H9 (cell line): ENCODE measurements at regions not wholly inside any gene's neighbourhood (a gene's known extent, or its start where the extent isn't known, plus 50 kb on each side); places are given as distances from the start of the nearest gene placed in this dataset.

ENCODE experiments used
- DNase-seq: peaks from one replicate; pipeline ENCODE4 v3.0.0-alpha.2; 2017
- H2AFZ ChIP-seq: one replicate; pipeline ENCODE4 v1.6.1; 2013; ENCODE audit warnings: mild to moderate bottlenecking, low read length, control low read depth, moderate library complexity
- H2AK5ac ChIP-seq: 2 replicates; pipeline ENCODE4 v1.6.1; 2013; ENCODE audit warnings: low read length, control low read depth, mixed read lengths; ENCODE audit not compliant: insufficient read length
- H2BK120ac ChIP-seq: one replicate; pipeline ENCODE4 v1.6.1; 2013; ENCODE audit warnings: low read depth, mild to moderate bottlenecking, low read length, control low read depth, inconsistent platforms; ENCODE audit not compliant: poor library complexity, severe bottlenecking
- H2BK12ac ChIP-seq: 2 replicates; pipeline ENCODE4 v1.6.1; 2013; ENCODE audit warnings: low read length, control low read depth, mixed read lengths, low read depth; ENCODE audit not compliant: insufficient read length
- H2BK15ac ChIP-seq: 2 replicates; pipeline ENCODE4 v1.6.1; 2013; ENCODE audit warnings: low read depth, low read length, control low read depth
- H2BK20ac ChIP-seq: one replicate; pipeline ENCODE4 v1.6.1; 2013; ENCODE audit warnings: low read depth, mild to moderate bottlenecking, low read length, control low read depth, inconsistent platforms; ENCODE audit not compliant: poor library complexity, severe bottlenecking
- H2BK5ac ChIP-seq: 2 replicates; pipeline ENCODE4 v1.6.1; 2013; ENCODE audit warnings: low read length, control low read depth, mixed read lengths; ENCODE audit not compliant: insufficient read length
- H3K14ac ChIP-seq: 2 replicates; pipeline ENCODE4 v1.6.1; 2013; ENCODE audit warnings: low read length, control low read depth; ENCODE audit not compliant: insufficient read depth
- H3K18ac ChIP-seq: 2 replicates; pipeline ENCODE4 v1.6.1; 2013; ENCODE audit warnings: low read depth, mild to moderate bottlenecking, mixed read lengths, low read length, control low read depth; ENCODE audit not compliant: insufficient read length
- H3K23ac ChIP-seq: 2 replicates; pipeline ENCODE4 v1.6.1; 2013; ENCODE audit warnings: low read length, control low read depth, mixed read lengths, low read depth; ENCODE audit not compliant: insufficient read length
- H3K23me2 ChIP-seq: 2 replicates; pipeline ENCODE4 v1.6.1; 2013; ENCODE audit warnings: low read depth, mild to moderate bottlenecking, mixed read lengths, low read length, control low read depth; ENCODE audit not compliant: insufficient read length, poor library complexity, severe bottlenecking
- H3K27ac ChIP-seq: 2 replicates; pipeline ENCODE4 v1.5.1; 2013; ENCODE audit warnings: low read length, control low read depth, mixed read lengths, low read depth; ENCODE audit not compliant: insufficient read length
- H3K27me3 ChIP-seq: 2 replicates; pipeline ENCODE4 v1.6.1; 2013; ENCODE audit warnings: low read length, control low read depth, inconsistent platforms; ENCODE audit not compliant: insufficient read depth
- H3K4ac ChIP-seq: 2 replicates; pipeline ENCODE4 v1.6.1; 2013; ENCODE audit warnings: low read depth, mild to moderate bottlenecking, control low read depth, inconsistent platforms, low read length, moderate library complexity
- H3K4me1 ChIP-seq: 2 replicates; pipeline ENCODE4 v1.6.1; 2013; ENCODE audit warnings: low read length, control low read depth, inconsistent platforms; ENCODE audit not compliant: insufficient read depth
- H3K4me2 ChIP-seq: 2 replicates; pipeline ENCODE4 v1.6.1; 2013; ENCODE audit warnings: low read length, control low read depth, mixed read lengths; ENCODE audit not compliant: insufficient read length, insufficient read depth
- H3K56ac ChIP-seq: 2 replicates; pipeline ENCODE4 v1.6.1; 2013; ENCODE audit warnings: low read depth, mild to moderate bottlenecking, mixed read lengths, low read length, control low read depth; ENCODE audit not compliant: insufficient read length
- H3K79me1 ChIP-seq: 2 replicates; pipeline ENCODE4 v1.6.1; 2013; ENCODE audit warnings: low read depth, mild to moderate bottlenecking, moderate library complexity, low read length, control low read depth, inconsistent platforms; ENCODE audit not compliant: insufficient read depth, poor library complexity, severe bottlenecking
- H3K79me2 ChIP-seq: 2 replicates; pipeline ENCODE4 v1.6.1; 2013; ENCODE audit warnings: low read length, control low read depth, inconsistent platforms; ENCODE audit not compliant: insufficient read depth
- H3K9ac ChIP-seq: 2 replicates; pipeline ENCODE4 v1.6.1; 2013; ENCODE audit warnings: low read length, control low read depth, mixed read lengths; ENCODE audit not compliant: insufficient read length; ENCODE audit errors: extremely low read depth
- H3K9me3 ChIP-seq: one replicate; pipeline ENCODE4 v1.6.1; 2013; ENCODE audit warnings: low read depth, low read length, inconsistent platforms; ENCODE audit not compliant: control insufficient read depth
- H3T11ph ChIP-seq: one replicate; pipeline ENCODE4 v1.6.1; 2013; ENCODE audit warnings: mild to moderate bottlenecking, low read length, control low read depth, inconsistent platforms
- H4K20me1 ChIP-seq: one replicate; pipeline ENCODE4 v1.6.1; 2013; ENCODE audit not compliant: control insufficient read depth, insufficient read length, insufficient read depth
- H4K5ac ChIP-seq: 2 replicates; pipeline ENCODE4 v1.6.1; 2013; ENCODE audit warnings: low read depth, mild to moderate bottlenecking, mixed read lengths, low read length, control low read depth; ENCODE audit not compliant: insufficient read length
- H4K8ac ChIP-seq: replicated peaks from 2 replicates; pipeline ENCODE4 v1.6.1; 2013; ENCODE audit warnings: low read length, control low read depth, mixed read lengths, low read depth; ENCODE audit not compliant: insufficient read length
- H4K91ac ChIP-seq: 2 replicates; pipeline ENCODE4 v1.6.1; 2013; ENCODE audit warnings: low read depth, mild to moderate bottlenecking, moderate library complexity, mixed read lengths, low read length, control low read depth; ENCODE audit not compliant: insufficient read length
- H3K27ac Mint-ChIP-seq, 3 experiments: 2 replicates in 2 of 3; 3 replicates in 1 of 3; pipeline ENCODE4 v1.8.0; 2020 to 2021; ENCODE audit warnings: mixed read lengths in 3 of 3, mild to moderate bottlenecking in 1 of 3, moderate library complexity in 1 of 3
- H3K27me3 Mint-ChIP-seq: 2 replicates; pipeline ENCODE4 v1.8.0; 2021; ENCODE audit warnings: low read depth, mild to moderate bottlenecking, moderate library complexity, mixed read lengths
- H3K36me3 Mint-ChIP-seq, 3 experiments: 2 replicates in 2 of 3; 3 replicates in 1 of 3; pipeline ENCODE4 v1.8.0; 2020 to 2021; ENCODE audit warnings: low read depth in 3 of 3, mixed read lengths in 3 of 3; ENCODE audit not compliant: insufficient read depth in 1 of 3
- H3K4me1 Mint-ChIP-seq, 2 experiments: 2 replicates each; pipeline ENCODE4 v1.8.0; 2020; ENCODE audit warnings: mixed read lengths in 2 of 2
- H3K4me3 Mint-ChIP-seq, 2 experiments: 2 replicates in 1 of 2; 3 replicates in 1 of 2; pipeline ENCODE4 v1.8.0; 2020 to 2021; ENCODE audit warnings: mild to moderate bottlenecking in 2 of 2, mixed read lengths in 2 of 2, moderate library complexity in 1 of 2
- H3K9me3 Mint-ChIP-seq, 2 experiments: 2 replicates in 1 of 2; 3 replicates in 1 of 2; pipeline ENCODE4 v1.8.0; 2020; ENCODE audit warnings: mild to moderate bottlenecking in 2 of 2, mixed read lengths in 2 of 2, moderate library complexity in 1 of 2
- WGBS: extraction: QIAGEN DNeasy Blood & Tissue Kit; methylation state at CpG from one replicate; pipeline ENCODE4 v1.1.7; 2013; ENCODE audit warnings: missing lambda C conversion rate, low lambda C conversion rate, mixed read lengths; ENCODE audit not compliant: insufficient read length; ENCODE audit errors: extremely low coverage; 5-methylcytosine and 5-hydroxymethylcytosine counted together
- TF ChIP-seq, protein P1 (sequence below): fragments of 200-600 bp; sonication (generic); conservative IDR thresholded peaks from 3 replicates; pipeline ENCODE4 v1.8.0; 2021; ENCODE audit warnings: antibody characterized with exemption, mild to moderate bottlenecking

DNA sequence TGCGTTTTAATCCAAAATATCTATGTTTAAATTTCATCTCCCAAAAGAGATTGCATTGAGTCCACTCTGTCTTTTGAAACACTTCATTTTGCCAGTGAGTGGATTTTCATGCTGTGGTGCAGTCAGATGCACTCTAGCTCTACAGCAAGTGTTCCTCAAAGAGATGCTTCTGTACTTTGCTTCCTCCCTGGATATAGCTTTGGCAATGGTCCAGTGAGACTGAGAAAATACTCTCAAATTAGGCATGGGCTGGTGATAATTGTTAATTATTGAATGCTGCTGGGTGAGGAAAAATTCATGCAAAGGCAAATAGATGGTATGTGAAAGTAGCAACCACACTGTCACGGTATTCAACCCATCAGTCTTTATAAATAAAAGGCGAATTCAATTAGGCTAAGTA lies 396.9 kb downstream of the ADGRL2 start:
- Histone ChIP-seq H3K79me2 (no peaks in the 10 kb centered on the region), H3K27me3 (no peaks in the 10 kb centered on the region), H3K18ac (no peak overlapping the region), H3K27ac (no peak overlapping the region), H3K4ac (no peak overlapping the region), H3K56ac (no peak overlapping the region), H3K4me2 (no peak overlapping the region), H3K4me1 (no peaks in the 10 kb centered on the region), H2BK120ac (no peak overlapping the region), H3K9ac (no peak overlapping the region), H3K79me1 (no peaks in the 10 kb centered on the region), H2AK5ac (no peak overlapping the region), H4K20me1 (no peaks in the 10 kb centered on the region), H2BK12ac (no peak overlapping the region), H4K8ac (no peak overlapping the region), H2BK15ac (no peak overlapping the region), H2BK20ac (no peak overlapping the region), H3K9me3 (no peaks in the 10 kb centered on the region), H2BK5ac (no peak overlapping the region), H2AFZ (no peak overlapping the region), H4K5ac (no peak overlapping the region), H3T11ph (no peak overlapping the region), H4K91ac (no peak overlapping the region), H3K23me2 (no peaks in the 10 kb centered on the region), H3K23ac (no peak overlapping the region), H3K14ac (no peak overlapping the region)
- Mint-ChIP-seq H3K36me3 (no peaks in the 10 kb centered on the region), H3K4me3 (no peak overlapping the region), H3K4me1 (peaks cover 3 to 8% of the 10 kb centered on the region in 2 experiments; a peak in 3 of 4 replicates), H3K27ac (no peak overlapping the region), H3K27me3 (no peaks in the 10 kb centered on the region), H3K9me3 (no peaks in the 10 kb centered on the region)
- WGBS: no CpG with 5 or more reads among the region's 3 CpGs
- TF ChIP-seq, protein P1, sequence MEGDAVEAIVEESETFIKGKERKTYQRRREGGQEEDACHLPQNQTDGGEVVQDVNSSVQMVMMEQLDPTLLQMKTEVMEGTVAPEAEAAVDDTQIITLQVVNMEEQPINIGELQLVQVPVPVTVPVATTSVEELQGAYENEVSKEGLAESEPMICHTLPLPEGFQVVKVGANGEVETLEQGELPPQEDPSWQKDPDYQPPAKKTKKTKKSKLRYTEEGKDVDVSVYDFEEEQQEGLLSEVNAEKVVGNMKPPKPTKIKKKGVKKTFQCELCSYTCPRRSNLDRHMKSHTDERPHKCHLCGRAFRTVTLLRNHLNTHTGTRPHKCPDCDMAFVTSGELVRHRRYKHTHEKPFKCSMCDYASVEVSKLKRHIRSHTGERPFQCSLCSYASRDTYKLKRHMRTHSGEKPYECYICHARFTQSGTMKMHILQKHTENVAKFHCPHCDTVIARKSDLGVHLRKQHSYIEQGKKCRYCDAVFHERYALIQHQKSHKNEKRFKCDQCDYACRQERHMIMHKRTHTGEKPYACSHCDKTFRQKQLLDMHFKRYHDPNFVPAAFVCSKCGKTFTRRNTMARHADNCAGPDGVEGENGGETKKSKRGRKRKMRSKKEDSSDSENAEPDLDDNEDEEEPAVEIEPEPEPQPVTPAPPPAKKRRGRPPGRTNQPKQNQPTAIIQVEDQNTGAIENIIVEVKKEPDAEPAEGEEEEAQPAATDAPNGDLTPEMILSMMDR: no peak
- DNase-seq: no peak
